ENCODE measurements at regions not wholly inside any gene's neighbourhood (a gene's known extent, or its start where the extent isn't known, plus 50 kb on each side); places are given as distances from the start of the nearest gene placed in this dataset.
A peak's percentile ranks its signal among the peaks of the same experiment; 100 is the strongest.

- DNase-seq (ENCODE audit: low spot score) (no peak), ATAC-seq (no peak)
- intact Hi-C loops (cut with DNase I) = no loop called here
Measured at GRCh38 chr4:126271292-126271691, 956.5 kb downstream of the FAT4 start.

GRCh38 chr4:126273746-126274145, 959.0 kb downstream of the FAT4 start:
- DNase-seq (ENCODE audit: low spot score) (no peak), ATAC-seq (no peak)
- intact Hi-C loops (cut with DNase I) = no loop called here

DNA sequence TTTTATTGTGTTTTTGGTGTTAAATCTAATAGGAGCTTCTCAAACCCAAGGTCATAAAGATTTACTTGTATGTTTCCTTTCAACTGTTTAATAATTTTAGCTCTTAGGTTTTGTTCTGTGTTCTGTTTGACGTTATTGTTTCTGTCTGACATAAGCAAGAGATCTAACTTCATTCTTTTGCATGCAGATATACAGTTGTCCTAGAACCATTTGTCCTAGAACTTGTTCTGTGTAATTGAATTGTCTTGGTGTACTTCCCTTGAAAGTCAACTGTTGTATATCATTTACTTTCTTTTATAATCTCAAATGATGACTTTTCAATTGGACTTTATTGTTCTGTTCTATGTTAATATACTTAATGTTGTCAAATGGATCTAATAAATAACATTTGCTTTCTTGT, 977.1 kb downstream of the FAT4 start:
- no peak for ATAC-seq
- DNase-seq (ENCODE audit: low spot score) = no peak
- intact Hi-C loops (cut with DNase I) = no loop called here

DNA sequence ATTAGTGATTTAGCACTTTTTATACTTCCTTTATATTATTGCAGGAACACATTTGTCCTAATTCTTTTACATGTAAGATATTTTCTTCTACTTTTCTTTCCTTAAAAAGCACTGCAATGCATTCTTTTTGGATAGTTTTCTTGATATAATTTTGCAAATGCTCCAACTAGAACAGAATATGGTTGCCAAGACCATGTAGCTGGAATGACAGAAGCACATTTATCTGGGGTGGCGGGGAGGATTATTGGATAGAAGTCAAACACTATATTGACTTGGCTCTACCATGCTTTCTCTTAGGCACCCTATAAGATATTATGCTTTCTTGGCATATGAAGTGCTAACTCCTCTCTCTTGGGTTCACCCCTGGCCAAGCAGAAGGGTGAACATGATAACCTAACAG, 983.5 kb downstream of the FAT4 start:
- DNase-seq (ENCODE audit: low spot score) = no peak
- intact Hi-C loops (cut with DNase I) = no loop called here
- no peak for ATAC-seq

GRCh38 chr4:126306152-126306869, 991.6 kb downstream of the FAT4 start:
- no peak for DNase-seq (ENCODE audit: low spot score)
- ATAC-seq = peak; percentile 98
- intact Hi-C loops (cut with DNase I) = no loop called here

GRCh38 chr4:126318376-126318775, 1003.6 kb downstream of the FAT4 start:
- DNase-seq (ENCODE audit: low spot score) (no peak), ATAC-seq (no peak)
- intact Hi-C loops (cut with DNase I) = no loop called here

GRCh38 chr4:126328914-126329313, 1014.2 kb downstream of the FAT4 start:
- no peak for ATAC-seq
- intact Hi-C loops (cut with DNase I) = no loop called here
- DNase-seq (ENCODE audit: low spot score) = no peak

DNA sequence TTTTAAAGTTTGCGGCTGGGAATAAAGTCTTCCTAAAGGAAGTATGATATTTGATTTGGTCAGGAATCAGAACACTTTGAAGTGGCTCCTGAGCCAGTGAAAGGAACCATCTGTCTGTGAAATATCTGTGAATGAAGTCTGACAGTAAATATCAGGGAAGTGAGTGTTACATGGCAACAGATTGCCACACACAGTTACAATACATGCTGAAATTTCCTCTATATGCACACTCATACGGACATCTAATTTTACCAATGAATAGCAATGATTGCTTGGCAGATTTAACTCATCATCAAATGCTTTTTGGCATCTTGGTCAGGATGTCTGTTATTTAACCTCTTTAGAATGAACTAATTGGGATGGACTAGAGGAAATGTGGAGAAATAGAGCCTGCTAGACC, 1023.8 kb downstream of the FAT4 start:
- ATAC-seq = no peak

DNA sequence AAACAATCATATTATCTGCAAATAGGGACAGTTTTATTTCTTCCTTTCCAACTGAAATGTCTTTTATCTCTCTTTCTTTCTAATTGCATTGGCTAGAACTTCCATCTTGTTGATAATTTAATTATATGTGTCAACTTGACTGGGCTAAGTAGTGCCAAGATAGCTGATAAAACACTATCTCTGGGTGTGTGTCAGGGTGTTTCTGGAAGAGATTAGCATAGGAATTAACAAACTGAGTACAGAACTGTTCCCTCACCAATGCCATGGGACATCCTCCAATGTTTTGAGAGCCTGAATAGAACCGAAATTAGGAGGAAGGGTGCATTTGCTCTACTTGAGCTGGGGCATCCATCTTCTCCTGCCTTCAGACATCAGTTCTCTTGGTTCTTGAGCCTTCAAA, 1027.2 kb downstream of the FAT4 start:
- ATAC-seq (no peak), DNase-seq (ENCODE audit: low spot score) (no peak)
- intact Hi-C loops (cut with DNase I) = no loop called here

More for the DNA sequence above, 1023.8 kb downstream of the FAT4 start:
- intact Hi-C loops (cut with DNase I) = no loop called here
- DNase-seq (ENCODE audit: low spot score) = no peak

- no peak for DNase-seq (ENCODE audit: low spot score)
- ATAC-seq = no peak
- intact Hi-C loops (cut with DNase I) = no loop called here
Measured at GRCh38 chr4:126344472-126344871, 1029.7 kb downstream of the FAT4 start.

- DNase-seq (ENCODE audit: low spot score) = no peak
- ATAC-seq = no peak
- intact Hi-C loops (cut with DNase I) = no loop called here
Measured at GRCh38 chr4:126346654-126347053, 1031.9 kb downstream of the FAT4 start.

- ATAC-seq (no peak), DNase-seq (ENCODE audit: low spot score) (no peak)
- intact Hi-C loops (cut with DNase I) = no loop called here
Measured at GRCh38 chr4:126354784-126355183, 1040.0 kb downstream of the FAT4 start.

DNA sequence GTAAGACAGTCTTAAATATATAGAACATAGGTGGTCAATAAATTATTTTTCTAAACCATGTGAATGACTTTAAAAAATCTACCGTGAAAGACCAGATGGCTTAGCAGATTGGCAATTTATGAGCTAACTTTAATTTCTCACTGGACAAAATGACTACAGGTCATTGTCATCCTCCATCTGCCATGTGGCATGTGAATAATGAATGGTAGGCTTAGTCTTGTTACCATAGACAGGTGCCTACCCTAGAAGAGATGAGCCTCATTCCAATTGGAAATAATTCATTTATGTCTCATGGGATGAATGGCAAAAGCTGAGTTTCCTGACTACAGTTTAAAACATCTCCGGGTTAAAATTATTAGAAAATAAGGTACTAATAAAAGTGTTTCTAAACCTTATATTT, 1043.3 kb downstream of the FAT4 start:
- ATAC-seq (no peak), DNase-seq (ENCODE audit: low spot score) (no peak)
- intact Hi-C loops (cut with DNase I) = no loop called here

DNA sequence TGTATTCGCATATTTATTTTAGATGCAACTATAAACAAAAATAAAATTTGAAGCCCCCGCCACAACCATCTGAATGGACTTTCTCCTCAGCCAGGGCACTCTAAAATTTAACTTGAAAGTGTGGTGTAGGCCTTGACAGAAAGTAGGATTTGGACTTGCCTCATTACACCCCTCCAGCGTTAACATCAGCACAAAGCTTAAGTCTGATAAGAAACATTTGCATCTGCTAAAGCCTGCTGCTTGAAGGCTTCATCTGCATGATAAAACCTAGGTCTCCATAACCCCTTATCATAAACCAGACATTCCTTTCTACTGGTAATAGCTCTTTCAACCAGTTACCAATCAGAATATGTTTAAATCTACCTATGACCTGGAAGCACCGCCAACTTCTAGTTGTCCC, 1046.5 kb downstream of the FAT4 start:
- no peak for DNase-seq (ENCODE audit: low spot score)
- ATAC-seq = no peak

GRCh38 chr4:126364311-126364911, 1049.7 kb downstream of the FAT4 start:
- peak; percentile 41 for ATAC-seq
- intact Hi-C loops (cut with DNase I) = no loop called here
- DNase-seq (ENCODE audit: low spot score) = no peak

More for the DNA sequence above, 1046.5 kb downstream of the FAT4 start:
- intact Hi-C loops (cut with DNase I) = no loop called here

GRCh38 chr4:126369076-126369475, 1054.3 kb downstream of the FAT4 start:
- intact Hi-C loops (cut with DNase I) = no loop called here
- DNase-seq (ENCODE audit: low spot score) (no peak), ATAC-seq (no peak)

GRCh38 chr4:126372634-126373033, 1057.9 kb downstream of the FAT4 start:
- intact Hi-C loops (cut with DNase I) = no loop called here
- ATAC-seq = no peak
- no peak for DNase-seq (ENCODE audit: low spot score)

DNA sequence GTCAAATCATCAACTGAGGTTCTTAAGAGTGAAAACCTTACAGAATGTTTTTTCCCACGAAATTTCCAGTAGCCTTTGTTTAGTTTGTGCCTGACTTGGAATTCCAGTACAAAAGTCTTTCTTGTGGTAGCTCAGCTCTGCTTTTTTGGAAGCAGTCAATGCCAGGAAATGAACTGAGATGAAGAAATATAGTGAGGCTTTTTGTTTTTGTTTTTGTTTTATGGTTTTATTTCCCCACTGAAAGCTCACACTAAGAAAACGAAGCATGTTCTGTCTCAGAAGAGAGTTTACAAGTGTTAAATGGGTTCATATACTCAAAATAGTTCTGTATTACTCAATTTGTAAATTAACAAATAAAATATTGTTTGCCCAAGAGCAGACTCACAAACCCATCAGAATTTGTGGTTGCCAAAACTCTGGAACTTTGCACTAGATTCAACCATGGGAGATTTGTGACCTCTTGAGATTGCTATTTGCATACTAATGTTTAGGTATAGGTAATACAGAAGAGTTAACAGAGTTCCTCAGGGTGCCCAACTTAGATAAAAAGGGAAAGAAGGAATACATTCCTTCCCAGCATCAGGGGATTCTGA, 1060.8 kb downstream of the FAT4 start:
- DNase-seq (ENCODE audit: low spot score) = no peak
- ATAC-seq = peak; percentile 91
- intact Hi-C loops (cut with DNase I) = no loop called here

- DNase-seq (ENCODE audit: low spot score) = no peak
- intact Hi-C loops (cut with DNase I) = no loop called here
- ATAC-seq = no peak
Measured at GRCh38 chr4:126385954-126386353, 1071.2 kb downstream of the FAT4 start.

DNA sequence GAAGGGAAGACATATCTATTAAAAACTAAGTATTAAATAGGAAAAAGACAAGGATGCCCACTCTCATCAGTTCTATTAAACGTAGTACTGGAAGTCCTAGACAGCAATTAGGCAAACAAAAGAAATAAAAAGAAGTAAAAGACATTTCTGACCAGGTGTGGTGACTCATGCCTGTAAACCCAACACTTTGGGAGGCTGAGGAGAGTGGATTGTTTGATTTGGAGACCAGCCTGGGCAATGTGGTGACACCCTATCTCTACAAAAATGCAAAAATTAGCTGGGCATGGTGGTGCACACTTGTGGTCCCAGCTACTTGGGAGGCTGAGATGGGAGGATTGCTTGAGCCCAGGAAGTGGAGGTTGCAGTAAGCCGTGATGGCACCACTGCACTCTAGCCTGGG, 1071.8 kb downstream of the FAT4 start:
- intact Hi-C loops (cut with DNase I) = no loop called here
- DNase-seq (ENCODE audit: low spot score) = no peak
- ATAC-seq = no peak

DNA sequence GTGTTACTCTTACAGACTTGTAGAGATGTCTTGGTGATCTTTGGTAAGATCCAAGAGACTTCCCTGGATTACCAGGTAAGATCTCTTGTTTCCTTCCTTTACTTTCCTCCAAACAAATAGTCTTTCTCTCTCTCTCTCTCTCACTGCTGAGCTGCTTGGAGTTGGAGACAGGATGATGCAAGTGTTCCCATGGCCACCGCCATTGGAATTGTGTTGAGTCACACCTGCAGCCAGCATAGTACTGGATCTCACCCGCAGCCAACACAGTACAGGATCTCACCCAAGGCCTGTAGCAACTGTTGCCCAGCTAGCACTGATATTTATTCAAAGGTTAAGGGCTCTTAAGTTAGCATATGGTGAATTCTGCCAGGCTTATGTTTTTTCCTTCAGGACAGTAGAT, 1080.9 kb downstream of the FAT4 start:
- intact Hi-C loops (cut with DNase I) = no loop called here

More for the DNA sequence above, 1080.9 kb downstream of the FAT4 start:
- DNase-seq (ENCODE audit: low spot score) (no peak), ATAC-seq (no peak)

Measured in sciatic nerve (tissue), 2 donors.